Left lung (tissue), 4 donors: ENCODE measurements at regions not wholly inside any gene's neighbourhood (a gene's known extent, or its start where the extent isn't known, plus 50 kb on each side); places are given as distances from the start of the nearest gene placed in this dataset.

Experiments used
- ATAC-seq: fragments of 200-7000 bp; cut with Tn5 transposase; one replicate; pipeline ENCODE4 v1.9.1; 2020; ENCODE audit warnings: moderate library complexity
- DNase-seq, 4 donors: peaks; one replicate each; pipeline ENCODE4 v3.0.0-alpha.2; 2013 to 2020
- H3K27ac ChIP-seq, 2 donors: fragments of 200-600 bp; sonication (generic) in 1 of 2; one replicate each; pipeline versions ENCODE4 v1.5.0 to v1.8.0; 2020 to 2021
- H3K27me3 ChIP-seq, 2 donors: fragments of 200-600 bp; sonication (generic) in 1 of 2; one replicate each; pipeline versions ENCODE4 v1.5.0 to v1.8.0; 2020 to 2021
- H3K36me3 ChIP-seq, 2 donors: fragments of 200-600 bp; sonication (generic) in 1 of 2; one replicate each; pipeline versions ENCODE4 v1.5.0 to v1.8.0; 2020 to 2021
- H3K4me1 ChIP-seq, 2 donors: fragments of 200-600 bp; one replicate each; pipeline ENCODE4 v1.8.0; 2021
- H3K4me3 ChIP-seq, 2 donors: fragments of 200-600 bp; sonication (generic) in 1 of 2; one replicate each; pipeline versions ENCODE4 v1.5.0 to v1.8.0; 2020 to 2021; ENCODE audit warnings: mild to moderate bottlenecking in 1 of 2
- H3K9me3 ChIP-seq, 2 donors: fragments of 200-600 bp; sonication (generic) in 1 of 2; one replicate each; pipeline versions ENCODE4 v1.5.0 to v1.8.0; 2020 to 2021
- CTCF ChIP-seq, 2 donors: fragments of 200-600 bp; sonication (generic) in 1 of 2; IDR thresholded peaks; one replicate each; pipeline versions ENCODE4 v1.5.0 to v1.8.0; 2021; ENCODE audit warnings: antibody characterized with exemption in 2 of 2
- intact Hi-C, 2 donors: fragments of 100-400 bp; cut with DNase I; formaldehyde crosslinking; loops; one replicate each; pipeline versions ENCODE4 v1.11.2 to v1.14.2; 2022
- donor health status: DM: no; HTN: yes; CAD: no.
- donor health status: DM: no; HTN: no; CAD: no.

DNA sequence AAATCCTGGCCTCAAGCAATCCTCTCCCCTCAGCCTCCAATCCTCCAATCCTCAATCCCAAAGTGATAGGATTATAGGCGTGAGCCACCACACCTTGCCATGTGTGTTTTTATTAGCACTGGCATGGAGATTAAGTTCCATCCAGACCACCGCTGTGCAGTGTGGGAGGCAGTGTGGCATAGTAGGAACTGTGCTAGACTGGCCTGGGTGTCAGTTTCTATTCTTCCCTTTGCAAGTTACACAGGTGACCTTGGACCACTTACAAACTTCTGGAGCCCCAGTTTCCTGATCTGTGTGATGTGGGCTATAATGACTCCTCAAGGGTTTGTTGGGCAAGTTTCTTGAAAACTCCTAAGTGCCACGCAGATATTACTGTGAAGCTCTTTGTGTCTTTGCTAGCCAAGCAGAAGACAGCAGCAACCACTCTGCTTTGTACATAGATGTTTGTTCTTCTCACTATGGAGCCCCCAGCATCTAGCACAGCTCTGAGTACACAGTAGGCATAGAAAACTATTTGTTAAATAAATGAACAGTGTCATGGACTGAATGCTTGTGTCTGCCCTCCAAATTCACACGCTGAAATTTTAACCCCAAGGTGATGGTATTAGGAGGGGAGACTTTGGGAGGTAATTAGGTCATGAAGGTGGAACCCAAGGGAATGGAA, 93.0 kb downstream of the LBH start:
- Histone ChIP-seq H3K27me3 (no peaks in the 10 kb centered on the region), H3K4me1 (no peaks in the 10 kb centered on the region), H3K27ac (no peak overlapping the region), H3K4me3 (no peak overlapping the region), H3K9me3 (no peaks in the 10 kb centered on the region), H3K36me3 (no peaks in the 10 kb centered on the region)
- intact Hi-C loops, result no loop called here
- ATAC-seq (no peak), DNase-seq (no peak)
- TF ChIP-seq CTCF (IDR thresholded peaks at IDR 0.05), result no peak

DNA sequence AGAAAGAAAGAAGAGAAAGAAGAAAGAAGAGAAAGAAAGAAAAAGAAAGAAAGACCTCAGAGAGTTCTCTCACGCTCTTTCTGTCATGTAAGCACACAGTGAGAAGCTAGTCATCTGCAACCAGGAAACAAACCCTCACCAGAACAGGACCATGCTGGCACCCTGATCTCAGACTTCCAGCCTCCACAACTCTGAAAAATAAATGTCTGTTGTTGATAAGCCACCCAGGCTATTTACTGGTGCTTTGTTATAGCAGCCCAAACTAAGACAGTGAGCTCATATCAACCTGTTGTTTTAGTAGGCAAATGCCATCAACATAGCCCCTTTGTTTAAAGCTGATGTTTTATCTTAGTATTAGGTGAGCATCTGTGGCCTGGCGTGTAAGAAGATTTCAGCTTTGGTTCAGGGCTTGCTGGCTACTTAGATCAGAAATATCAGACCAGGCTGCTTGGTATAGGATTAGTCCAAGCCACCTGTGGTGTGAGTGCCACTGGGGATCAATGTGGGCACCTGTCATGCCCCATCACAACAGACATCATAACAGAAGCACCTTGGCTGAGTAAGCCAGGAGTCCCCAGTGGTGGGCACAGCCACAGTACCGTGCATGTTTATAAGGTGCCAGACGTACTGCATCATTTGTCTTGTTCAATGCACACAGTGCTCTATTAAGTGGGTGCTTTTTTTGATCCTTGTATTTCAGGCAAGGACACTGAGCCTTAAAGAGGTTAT, 94.4 kb downstream of the LBH start:
- Histone ChIP-seq H3K4me3 (no peak overlapping the region), H3K27ac (no peak overlapping the region), H3K27me3 (no peaks in the 10 kb centered on the region), H3K4me1 (no peaks in the 10 kb centered on the region), H3K36me3 (no peaks in the 10 kb centered on the region), H3K9me3 (no peaks in the 10 kb centered on the region)
- no peak for ATAC-seq
- intact Hi-C loops, result no loop called here
- no peak for TF ChIP-seq CTCF (IDR thresholded peaks at IDR 0.05)
- no peak for DNase-seq

DNA sequence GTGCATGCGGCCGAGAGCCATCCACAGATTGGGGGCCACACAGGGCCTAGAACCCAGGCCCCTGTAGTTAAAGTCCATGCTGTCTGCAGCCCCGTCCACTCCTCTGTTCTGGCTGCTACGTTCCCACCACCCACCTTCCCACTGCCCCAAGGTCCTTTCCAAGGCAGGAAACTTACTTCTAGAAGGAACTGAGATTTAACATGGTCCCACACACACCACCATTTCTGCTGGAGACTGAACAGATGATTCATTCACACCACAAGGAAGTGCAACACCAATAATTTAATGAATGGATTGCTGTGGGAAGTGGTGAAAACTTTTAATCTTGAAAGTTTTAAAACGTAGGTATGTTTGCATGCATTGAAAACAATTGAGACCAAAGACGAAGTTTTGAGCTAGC, 95.2 kb downstream of the LBH start:
- Histone ChIP-seq H3K27ac (no peak overlapping the region), H3K27me3 (no peaks in the 10 kb centered on the region), H3K9me3 (no peaks in the 10 kb centered on the region), H3K36me3 (no peaks in the 10 kb centered on the region), H3K4me3 (no peak overlapping the region), H3K4me1 (no peaks in the 10 kb centered on the region)
- no peak for DNase-seq
- no peak for ATAC-seq
- intact Hi-C loops, result no loop called here
- TF ChIP-seq CTCF (IDR thresholded peaks at IDR 0.05), result no peak

- Histone ChIP-seq H3K36me3 (no peaks in the 10 kb centered on the region), H3K27ac (no peak overlapping the region), H3K27me3 (no peaks in the 10 kb centered on the region), H3K4me3 (no peak overlapping the region), H3K9me3 (no peaks in the 10 kb centered on the region), H3K4me1 (peaks cover 0 to 13% of the 10 kb centered on the region in 2 donors)
- ATAC-seq (no peak), DNase-seq (no peak)
- no peak for TF ChIP-seq CTCF (IDR thresholded peaks at IDR 0.05)
- intact Hi-C loops, result no loop called here
Measured at GRCh38 chr2:30331038-30331437, 99.7 kb downstream of the LBH start.

DNA sequence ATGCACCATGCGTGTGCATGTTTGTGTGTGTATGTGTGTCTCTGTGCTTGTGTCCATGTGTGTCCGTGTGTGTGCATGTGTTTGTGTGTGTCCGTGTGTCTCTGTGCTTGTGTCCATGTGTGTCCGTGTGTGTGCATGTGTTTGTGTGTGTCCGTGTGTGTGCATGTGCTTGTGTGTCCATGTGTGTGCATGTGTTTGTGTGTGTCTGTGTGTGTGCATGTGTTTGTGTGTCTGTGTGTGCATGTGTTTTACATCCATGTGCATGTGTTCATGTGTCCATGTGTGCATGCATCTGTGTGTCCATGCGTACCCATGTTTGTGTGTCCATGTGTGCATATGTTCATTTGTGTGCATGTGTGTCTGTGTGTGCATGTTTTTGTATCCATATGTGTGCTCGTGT, 100.5 kb downstream of the LBH start:
- Histone ChIP-seq H3K4me3 (no peak overlapping the region), H3K27me3 (no peaks in the 10 kb centered on the region), H3K9me3 (no peaks in the 10 kb centered on the region), H3K4me1 (peaks cover 0 to 16% of the 10 kb centered on the region in 2 donors), H3K36me3 (no peaks in the 10 kb centered on the region), H3K27ac (no peak overlapping the region)
- ATAC-seq (no peak), DNase-seq (no peak)
- intact Hi-C loops, result no loop called here
- TF ChIP-seq CTCF (IDR thresholded peaks at IDR 0.05), result no peak
